NT2/D1 (cell line): ENCODE measurements at regions not wholly inside any gene's neighbourhood (a gene's known extent, or its start where the extent isn't known, plus 50 kb on each side); places are given as distances from the start of the nearest gene placed in this dataset.

Experiments
- SUZ12 ChIP-seq: IDR thresholded peaks from 2 replicates; pipeline ENCODE4 v1.6.1; 2011; ENCODE audit not compliant: insufficient read length, insufficient read depth; ENCODE audit errors: extremely low read depth
- YY1 ChIP-seq: IDR thresholded peaks from 2 replicates; pipeline ENCODE4 v1.6.1; 2011; ENCODE audit not compliant: insufficient read length, insufficient read depth
- ZNF274 ChIP-seq: IDR thresholded peaks from 2 replicates; pipeline ENCODE4 v1.6.1; 2011; ENCODE audit warnings: mild to moderate bottlenecking, low read depth, low read length

- TF ChIP-seq SUZ12 (no peak), YY1 (no peak), ZNF274 (no peak)
Observed at GRCh38 chr5:2124434-2125170, 241.9 kb upstream of the IRX4 start.
